Endothelial cell of umbilical vein (primary cell): ENCODE measurements at regions not wholly inside any gene's neighbourhood (a gene's known extent, or its start where the extent isn't known, plus 50 kb on each side); places are given as distances from the start of the nearest gene placed in this dataset.

Experiments
- BruUV-seq: library from RNA; stranded (reverse); fragments of 400-500 nt; replicated peaks from 2 replicates; lab custom pipeline; 2021; lab: Mats Ljungman, UMichigan
- CTCF ChIA-PET: fragments of 300-600, 350-600 bp; sonication (Branson Sonifier 250); formaldehyde crosslinking; loops from one replicate; lab custom pipeline; 2021; ENCODE audit warnings: antibody characterized with exemption, inconsistent platforms; lab: Charles Lee
- POLR2A ChIA-PET: fragments of 300-600, 350-600 bp; sonication (Branson Sonifier 250); formaldehyde crosslinking; loops from one replicate; lab custom pipeline; 2021; ENCODE audit warnings: antibody characterized with exemption, inconsistent platforms; lab: Charles Lee
- DNase-seq: peaks from one replicate; pipeline ENCODE4 v3.0.0-alpha.2; 2011; ENCODE audit warnings: low read depth, low spot score
- FAIRE-seq: peaks from 2 replicates; lab custom pipeline; 2011; peaks lifted over from hg19 to GRCh38; lab: Jason Lieb, UNC
- H2AFZ ChIP-seq: 2 replicates; pipeline ENCODE4 v1.6.0; 2012; ENCODE audit warnings: low read depth, low read length, control low read depth, inconsistent platforms
- H3K27ac ChIP-seq: 2 replicates; pipeline ENCODE4 v1.5.1; 2011; ENCODE audit warnings: low read depth, mild to moderate bottlenecking, control low read depth, low read length, moderate library complexity; ENCODE audit not compliant: insufficient read depth
- H3K27me3 ChIP-seq, 2 experiments: 2 replicates each; pipeline versions ENCODE4 v1.6.0 to v1.6.1; 2011; ENCODE audit warnings: low read length in 2 of 2, mixed read lengths in 1 of 2; ENCODE audit not compliant: control insufficient read depth in 2 of 2, insufficient read depth in 2 of 2
- H3K36me3 ChIP-seq, 2 experiments: 2 replicates in 1 of 2; 3 replicates in 1 of 2; pipeline ENCODE4 v1.5.1; 2011; ENCODE audit warnings: low read length in 2 of 2, mild to moderate bottlenecking in 1 of 2, moderate library complexity in 1 of 2; ENCODE audit not compliant: control insufficient read depth in 2 of 2, insufficient read depth in 2 of 2; ENCODE audit errors: extremely low read depth in 1 of 2
- H3K4me1 ChIP-seq: 3 replicates; pipeline ENCODE4 v1.5.1; 2011; ENCODE audit warnings: mild to moderate bottlenecking, low read length; ENCODE audit not compliant: control insufficient read depth, insufficient read depth; ENCODE audit errors: extremely low read depth
- H3K4me2 ChIP-seq: 2 replicates; pipeline ENCODE4 v1.6.1; 2011; ENCODE audit warnings: low read length, control low read depth, mixed read lengths; ENCODE audit not compliant: insufficient read depth
- H3K4me3 ChIP-seq, 3 experiments: fragments of 200-600 bp in 1 of 3; sonication (generic), shearing (Covaris generic) in 1 of 3; replicated peaks in 1 of 3; 2 replicates each; pipeline ENCODE4 v1.5.1; 2011 to 2016; ENCODE audit warnings: control low read depth in 3 of 3, low read length in 3 of 3, mild to moderate bottlenecking in 2 of 3, inconsistent platforms in 1 of 3, low read depth in 1 of 3, moderate library complexity in 1 of 3; ENCODE audit not compliant: insufficient read depth in 1 of 3
- H3K79me2 ChIP-seq: 2 replicates; pipeline ENCODE4 v1.6.0; 2012; ENCODE audit warnings: low read length, inconsistent platforms; ENCODE audit not compliant: control insufficient read depth, insufficient read depth
- H3K9ac ChIP-seq: replicated peaks from 2 replicates; pipeline ENCODE3; 2011; ENCODE audit warnings: low read length, control low read depth; ENCODE audit not compliant: insufficient read depth; ENCODE audit errors: extremely low read depth
- H3K9me1 ChIP-seq: replicated peaks from 3 replicates; pipeline ENCODE4 v1.6.0; 2011; ENCODE audit warnings: mild to moderate bottlenecking, low read length; ENCODE audit not compliant: control insufficient read depth, insufficient read depth; ENCODE audit errors: extremely low read depth
- H3K9me3 ChIP-seq: replicated peaks from 2 replicates; pipeline ENCODE4 v1.5.1; 2012; ENCODE audit warnings: low read length, inconsistent platforms; ENCODE audit not compliant: control insufficient read depth, insufficient read depth
- H4K20me1 ChIP-seq: replicated peaks from 2 replicates; pipeline ENCODE3; 2011; ENCODE audit warnings: mild to moderate bottlenecking, low read length; ENCODE audit not compliant: control insufficient read depth, insufficient read depth; ENCODE audit errors: extremely low read depth
- CTCF ChIP-seq, 2 donors: IDR thresholded peaks; 1 replicate in 1 of 2; 2 replicates in 1 of 2; pipeline ENCODE4 v1.5.1; 2011; ENCODE audit warnings: low read length in 2 of 2, mild to moderate bottlenecking in 2 of 2, moderate library complexity in 2 of 2, control low read depth in 1 of 2, inconsistent platforms in 1 of 2, low read depth in 1 of 2; ENCODE audit not compliant: insufficient read depth in 1 of 2; ENCODE audit errors: extremely low read depth in 1 of 2
- EZH2 ChIP-seq: IDR thresholded peaks from 2 replicates; pipeline ENCODE4 v1.6.1; 2012; ENCODE audit warnings: borderline replicate concordance, low read depth, mild to moderate bottlenecking, moderate library complexity, low read length, inconsistent platforms; ENCODE audit not compliant: severe bottlenecking
- FOS ChIP-seq: IDR thresholded peaks from 2 replicates; pipeline ENCODE4 v1.6.1; 2011; ENCODE audit warnings: mild to moderate bottlenecking, low read length, moderate library complexity, borderline replicate concordance; ENCODE audit not compliant: insufficient read depth
- GATA2 ChIP-seq: IDR thresholded peaks from 2 replicates; pipeline ENCODE4 v1.7.0; 2011; ENCODE audit warnings: low read depth, mild to moderate bottlenecking, moderate library complexity, mixed read lengths, low read length; ENCODE audit not compliant: insufficient read length, insufficient read depth
- JUN ChIP-seq: IDR thresholded peaks from 2 replicates; pipeline ENCODE4 v1.6.1; 2011; ENCODE audit warnings: borderline replicate concordance, low read depth; ENCODE audit not compliant: insufficient read length, insufficient read depth
- MAX ChIP-seq: IDR thresholded peaks from 2 replicates; pipeline ENCODE4 v1.6.1; 2011; ENCODE audit not compliant: insufficient read depth, insufficient read length
- MYC ChIP-seq: IDR thresholded peaks from one replicate; pipeline ENCODE4 v1.6.1; 2011; ENCODE audit warnings: mild to moderate bottlenecking, low read depth, low read length
- POLR2AphosphoS5 ChIP-seq: IDR thresholded peaks from 2 replicates; pipeline ENCODE4 v1.6.1; 2012; ENCODE audit warnings: low read depth, mild to moderate bottlenecking, control low read depth, low read length, moderate library complexity; ENCODE audit not compliant: insufficient read depth
- dilution Hi-C: fragments of 300-500 bp; cut with MboI; formaldehyde crosslinking; loops from one replicate; pipeline ENCODE4 v1.15.0; 2019; ENCODE audit warnings: low sequenced_read_pairs; ENCODE audit not compliant: extremely low pct_ligation_motif_present
- intact Hi-C: fragments of 100-400 bp; cut with micrococcal nuclease; formaldehyde crosslinking; loops from one replicate; pipeline ENCODE4 v1.10.0; 2022

GRCh38 chr1:208965351-208965750, 618.2 kb upstream of the CAMK1G start:
- Histone ChIP-seq H3K9ac (no peak overlapping the region), H3K27ac (no peak overlapping the region), H3K4me2 (no peak overlapping the region), H3K79me2 (no peaks in the 10 kb centered on the region), H3K4me3 (no peak overlapping the region), H3K27me3 (peaks cover 2 to 5% of the 10 kb centered on the region in 2 experiments), H3K36me3 (no peaks in the 10 kb centered on the region), H3K9me1 (no peaks in the 10 kb centered on the region), H4K20me1 (no peaks in the 10 kb centered on the region), H3K4me1 (no peaks in the 10 kb centered on the region), H2AFZ (no peak overlapping the region), H3K9me3 (no peaks in the 10 kb centered on the region)
- ChIA-PET CTCF (no interaction called here), POLR2A (no interaction called here)
- intact Hi-C loops (no loop called here), dilution Hi-C loops (no loop called here)
- no peak for TF ChIP-seq JUN
- FAIRE-seq (no peak), DNase-seq (no peak)
- BruUV-seq, result no TSS peak

- H3K27me3 ChIP-seq, result peaks cover 2 to 5% of the 10 kb centered on the region in 2 experiments
- FAIRE-seq, result no peak
- DNase-seq, result no peak
- no peak overlapping the region for H3K9ac ChIP-seq
- no peaks in the 10 kb centered on the region for H3K4me1 ChIP-seq
- POLR2A ChIA-PET, result interaction anchor here (0.6 kb wide), 1 partner anchor 158 kb away, joined by 5 read pairs; no protein-coding TSS in a partner anchor
- no peak overlapping the region for H3K4me2 ChIP-seq
- BruUV-seq, result no TSS peak
- H3K4me3 ChIP-seq, result no peak overlapping the region
- H4K20me1 ChIP-seq, result no peaks in the 10 kb centered on the region
- H3K36me3 ChIP-seq, result no peaks in the 10 kb centered on the region
- H3K9me1 ChIP-seq, result no peaks in the 10 kb centered on the region
- H2AFZ ChIP-seq, result no peak overlapping the region
- intact Hi-C loops (no loop called here), dilution Hi-C loops (no loop called here)
- no peaks in the 10 kb centered on the region for H3K79me2 ChIP-seq
- CTCF ChIA-PET, result no interaction called here
- TF ChIP-seq MAX, result no peak
- no peak for TF ChIP-seq EZH2
- no peak for TF ChIP-seq JUN
- no peak for TF ChIP-seq MYC
- no peak for TF ChIP-seq CTCF (IDR thresholded peaks at IDR 0.05; ENCODE audit: extremely low read depth in 1 of 2, insufficient read depth in 1 of 2, low read depth in 1 of 2, low read length in 2 of 2)
- TF ChIP-seq GATA2, result no peak
- TF ChIP-seq POLR2AphosphoS5, result no peak
- no peak for TF ChIP-seq FOS
- H3K9me3 ChIP-seq, result no peaks in the 10 kb centered on the region
- H3K27ac ChIP-seq, result no peak overlapping the region
Observed at GRCh38 chr1:208967334-208967733, 616.2 kb upstream of the CAMK1G start.
